ENCODE measurements at regions not wholly inside any gene's neighbourhood (a gene's known extent, or its start where the extent isn't known, plus 50 kb on each side); places are given as distances from the start of the nearest gene placed in this dataset.

GRCh38 chr11:98568013-98568412 is 452.7 kb upstream of the CNTN5 start:
- intact Hi-C loops (cut with micrococcal nuclease; ENCODE audit: unreplicated experiment), result no loop called here
- Histone ChIP-seq H3K27ac (ENCODE audit: low read depth, low read length, poor library complexity, severe bottlenecking) (no peak overlapping the region), H3K4me3 (ENCODE audit: low read depth, low read length, poor library complexity, severe bottlenecking) (no peak overlapping the region), H3K9me3 (ENCODE audit: low read depth, low read length, poor library complexity, severe bottlenecking) (peaks cover 4% of the 10 kb centered on the region), H3K4me1 (ENCODE audit: insufficient read depth, low read length, poor library complexity, severe bottlenecking) (no peaks in the 10 kb centered on the region), H3K27me3 (replicated peaks; ENCODE audit: insufficient read depth, low read depth, low read length, poor library complexity) (no peaks in the 10 kb centered on the region), H3K36me3 (ENCODE audit: insufficient read depth, low read length, poor library complexity, severe bottlenecking) (no peaks in the 10 kb centered on the region)
- ChIA-PET POLR2A (ENCODE audit: low non-redundant PET) (no interaction called here), CTCF (no interaction called here)
- no peak for DNase-seq (ENCODE audit: low spot score)
- TF ChIP-seq EZH2 (IDR thresholded peaks at IDR 0.05; ENCODE audit: borderline replicate concordance, low read depth, low read length, poor library complexity, severe bottlenecking) (no peak), CTCF (conservative IDR thresholded peaks at IDR 0.05; ENCODE audit: low read depth, low read length) (no peak)
- BruUV-seq (replicated peaks), result no TSS peak

- H3K9me3 ChIP-seq (ENCODE audit: low read depth, low read length, poor library complexity, severe bottlenecking), result peaks cover 4% of the 10 kb centered on the region
- no peaks in the 10 kb centered on the region for H3K36me3 ChIP-seq (ENCODE audit: insufficient read depth, low read length, poor library complexity, severe bottlenecking)
- intact Hi-C loops (cut with micrococcal nuclease; ENCODE audit: unreplicated experiment), result no loop called here
- H3K4me1 ChIP-seq (ENCODE audit: insufficient read depth, low read length, poor library complexity, severe bottlenecking), result no peaks in the 10 kb centered on the region
- no peak overlapping the region for H3K4me3 ChIP-seq (ENCODE audit: low read depth, low read length, poor library complexity, severe bottlenecking)
- DNase-seq (ENCODE audit: low spot score), result no peak
- TF ChIP-seq EZH2 (IDR thresholded peaks at IDR 0.05; ENCODE audit: borderline replicate concordance, low read depth, low read length, poor library complexity, severe bottlenecking) (no peak), CTCF (conservative IDR thresholded peaks at IDR 0.05; ENCODE audit: low read depth, low read length) (no peak)
- ChIA-PET CTCF (no interaction called here), POLR2A (ENCODE audit: low non-redundant PET) (no interaction called here)
- no TSS peak for BruUV-seq (replicated peaks)
- H3K27me3 ChIP-seq (replicated peaks; ENCODE audit: insufficient read depth, low read depth, low read length, poor library complexity), result no peaks in the 10 kb centered on the region
- H3K27ac ChIP-seq (ENCODE audit: low read depth, low read length, poor library complexity, severe bottlenecking), result no peak overlapping the region
These were observed 447.8 kb upstream of the CNTN5 start for GRCh38 chr11:98572941-98573340.

- CTCF ChIA-PET, result no interaction called here
- Histone ChIP-seq H3K27me3 (replicated peaks; ENCODE audit: insufficient read depth, low read depth, low read length, poor library complexity) (no peaks in the 10 kb centered on the region), H3K36me3 (ENCODE audit: insufficient read depth, low read length, poor library complexity, severe bottlenecking) (no peaks in the 10 kb centered on the region), H3K4me1 (ENCODE audit: insufficient read depth, low read length, poor library complexity, severe bottlenecking) (no peaks in the 10 kb centered on the region), H3K9me3 (ENCODE audit: low read depth, low read length, poor library complexity, severe bottlenecking) (no peaks in the 10 kb centered on the region), H3K4me3 (ENCODE audit: low read depth, low read length, poor library complexity, severe bottlenecking) (no peak overlapping the region), H3K27ac (ENCODE audit: low read depth, low read length, poor library complexity, severe bottlenecking) (no peak overlapping the region)
- TF ChIP-seq EZH2 (IDR thresholded peaks at IDR 0.05; ENCODE audit: borderline replicate concordance, low read depth, low read length, poor library complexity, severe bottlenecking) (no peak), CTCF (conservative IDR thresholded peaks at IDR 0.05; ENCODE audit: low read depth, low read length) (no peak)
- POLR2A ChIA-PET (ENCODE audit: low non-redundant PET), result no interaction called here
- BruUV-seq (replicated peaks), result no TSS peak
- DNase-seq (ENCODE audit: low spot score), result no peak
- intact Hi-C loops (cut with micrococcal nuclease; ENCODE audit: unreplicated experiment), result no loop called here
These were observed 432.9 kb upstream of the CNTN5 start for GRCh38 chr11:98587884-98588283.

Data from A673 (cell line).